Endothelial cell of umbilical vein (primary cell): ENCODE measurements at regions not wholly inside any gene's neighbourhood (a gene's known extent, or its start where the extent isn't known, plus 50 kb on each side); places are given as distances from the start of the nearest gene placed in this dataset.

Experiments
- BruUV-seq: library from RNA; stranded (reverse); fragments of 400-500 nt; replicated peaks from 2 replicates; lab custom pipeline; 2021; lab: Mats Ljungman, UMichigan
- CTCF ChIA-PET: fragments of 300-600, 350-600 bp; sonication (Branson Sonifier 250); formaldehyde crosslinking; loops from one replicate; lab custom pipeline; 2021; ENCODE audit warnings: antibody characterized with exemption, inconsistent platforms; lab: Charles Lee
- POLR2A ChIA-PET: fragments of 300-600, 350-600 bp; sonication (Branson Sonifier 250); formaldehyde crosslinking; loops from one replicate; lab custom pipeline; 2021; ENCODE audit warnings: antibody characterized with exemption, inconsistent platforms; lab: Charles Lee
- DNase-seq: peaks from one replicate; pipeline ENCODE4 v3.0.0-alpha.2; 2011; ENCODE audit warnings: low read depth, low spot score
- FAIRE-seq: peaks from 2 replicates; lab custom pipeline; 2011; peaks lifted over from hg19 to GRCh38; lab: Jason Lieb, UNC
- H2AFZ ChIP-seq: 2 replicates; pipeline ENCODE4 v1.6.0; 2012; ENCODE audit warnings: low read depth, low read length, control low read depth, inconsistent platforms
- H3K27ac ChIP-seq: 2 replicates; pipeline ENCODE4 v1.5.1; 2011; ENCODE audit warnings: low read depth, mild to moderate bottlenecking, control low read depth, low read length, moderate library complexity; ENCODE audit not compliant: insufficient read depth
- H3K27me3 ChIP-seq, 2 experiments: 2 replicates each; pipeline versions ENCODE4 v1.6.0 to v1.6.1; 2011; ENCODE audit warnings: low read length in 2 of 2, mixed read lengths in 1 of 2; ENCODE audit not compliant: control insufficient read depth in 2 of 2, insufficient read depth in 2 of 2
- H3K36me3 ChIP-seq, 2 experiments: 2 replicates in 1 of 2; 3 replicates in 1 of 2; pipeline ENCODE4 v1.5.1; 2011; ENCODE audit warnings: low read length in 2 of 2, mild to moderate bottlenecking in 1 of 2, moderate library complexity in 1 of 2; ENCODE audit not compliant: control insufficient read depth in 2 of 2, insufficient read depth in 2 of 2; ENCODE audit errors: extremely low read depth in 1 of 2
- H3K4me1 ChIP-seq: 3 replicates; pipeline ENCODE4 v1.5.1; 2011; ENCODE audit warnings: mild to moderate bottlenecking, low read length; ENCODE audit not compliant: control insufficient read depth, insufficient read depth; ENCODE audit errors: extremely low read depth
- H3K4me2 ChIP-seq: 2 replicates; pipeline ENCODE4 v1.6.1; 2011; ENCODE audit warnings: low read length, control low read depth, mixed read lengths; ENCODE audit not compliant: insufficient read depth
- H3K4me3 ChIP-seq, 3 experiments: fragments of 200-600 bp in 1 of 3; sonication (generic), shearing (Covaris generic) in 1 of 3; replicated peaks in 1 of 3; 2 replicates each; pipeline ENCODE4 v1.5.1; 2011 to 2016; ENCODE audit warnings: control low read depth in 3 of 3, low read length in 3 of 3, mild to moderate bottlenecking in 2 of 3, inconsistent platforms in 1 of 3, low read depth in 1 of 3, moderate library complexity in 1 of 3; ENCODE audit not compliant: insufficient read depth in 1 of 3
- H3K79me2 ChIP-seq: 2 replicates; pipeline ENCODE4 v1.6.0; 2012; ENCODE audit warnings: low read length, inconsistent platforms; ENCODE audit not compliant: control insufficient read depth, insufficient read depth
- H3K9ac ChIP-seq: replicated peaks from 2 replicates; pipeline ENCODE3; 2011; ENCODE audit warnings: low read length, control low read depth; ENCODE audit not compliant: insufficient read depth; ENCODE audit errors: extremely low read depth
- H3K9me1 ChIP-seq: replicated peaks from 3 replicates; pipeline ENCODE4 v1.6.0; 2011; ENCODE audit warnings: mild to moderate bottlenecking, low read length; ENCODE audit not compliant: control insufficient read depth, insufficient read depth; ENCODE audit errors: extremely low read depth
- H3K9me3 ChIP-seq: replicated peaks from 2 replicates; pipeline ENCODE4 v1.5.1; 2012; ENCODE audit warnings: low read length, inconsistent platforms; ENCODE audit not compliant: control insufficient read depth, insufficient read depth
- H4K20me1 ChIP-seq: replicated peaks from 2 replicates; pipeline ENCODE3; 2011; ENCODE audit warnings: mild to moderate bottlenecking, low read length; ENCODE audit not compliant: control insufficient read depth, insufficient read depth; ENCODE audit errors: extremely low read depth
- EZH2 ChIP-seq: IDR thresholded peaks from 2 replicates; pipeline ENCODE4 v1.6.1; 2012; ENCODE audit warnings: borderline replicate concordance, low read depth, mild to moderate bottlenecking, moderate library complexity, low read length, inconsistent platforms; ENCODE audit not compliant: severe bottlenecking
- FOS ChIP-seq: IDR thresholded peaks from 2 replicates; pipeline ENCODE4 v1.6.1; 2011; ENCODE audit warnings: mild to moderate bottlenecking, low read length, moderate library complexity, borderline replicate concordance; ENCODE audit not compliant: insufficient read depth
- GATA2 ChIP-seq: IDR thresholded peaks from 2 replicates; pipeline ENCODE4 v1.7.0; 2011; ENCODE audit warnings: low read depth, mild to moderate bottlenecking, moderate library complexity, mixed read lengths, low read length; ENCODE audit not compliant: insufficient read length, insufficient read depth
- JUN ChIP-seq: IDR thresholded peaks from 2 replicates; pipeline ENCODE4 v1.6.1; 2011; ENCODE audit warnings: borderline replicate concordance, low read depth; ENCODE audit not compliant: insufficient read length, insufficient read depth
- MAX ChIP-seq: IDR thresholded peaks from 2 replicates; pipeline ENCODE4 v1.6.1; 2011; ENCODE audit not compliant: insufficient read depth, insufficient read length
- MYC ChIP-seq: IDR thresholded peaks from one replicate; pipeline ENCODE4 v1.6.1; 2011; ENCODE audit warnings: mild to moderate bottlenecking, low read depth, low read length
- POLR2A ChIP-seq: IDR thresholded peaks from 2 replicates; pipeline ENCODE4 v1.6.1; 2012; ENCODE audit warnings: low read depth, mild to moderate bottlenecking, control low read depth, low read length
- POLR2AphosphoS5 ChIP-seq: IDR thresholded peaks from 2 replicates; pipeline ENCODE4 v1.6.1; 2012; ENCODE audit warnings: low read depth, mild to moderate bottlenecking, control low read depth, low read length, moderate library complexity; ENCODE audit not compliant: insufficient read depth
- dilution Hi-C: fragments of 300-500 bp; cut with MboI; formaldehyde crosslinking; loops from one replicate; pipeline ENCODE4 v1.15.0; 2019; ENCODE audit warnings: low sequenced_read_pairs; ENCODE audit not compliant: extremely low pct_ligation_motif_present
- intact Hi-C: fragments of 100-400 bp; cut with micrococcal nuclease; formaldehyde crosslinking; loops from one replicate; pipeline ENCODE4 v1.10.0; 2022
- TF ChIP-seq, protein P1 (sequence below), 2 donors: IDR thresholded peaks; 1 replicate in 1 of 2; 2 replicates in 1 of 2; pipeline ENCODE4 v1.5.1; 2011; ENCODE audit warnings: low read length in 2 of 2, mild to moderate bottlenecking in 2 of 2, moderate library complexity in 2 of 2, control low read depth in 1 of 2, inconsistent platforms in 1 of 2, low read depth in 1 of 2; ENCODE audit not compliant: insufficient read depth in 1 of 2; ENCODE audit errors: extremely low read depth in 1 of 2

- CTCF ChIA-PET = no interaction called here
- Histone ChIP-seq H3K4me2 (no peak overlapping the region), H3K9ac (no peak overlapping the region), H3K79me2 (no peaks in the 10 kb centered on the region), H3K27ac (no peak overlapping the region), H2AFZ (no peak overlapping the region), H3K4me1 (no peaks in the 10 kb centered on the region), H3K27me3 (no peaks in the 10 kb centered on the region), H3K9me3 (no peaks in the 10 kb centered on the region), H4K20me1 (no peaks in the 10 kb centered on the region), H3K4me3 (no peak overlapping the region), H3K9me1 (no peaks in the 10 kb centered on the region), H3K36me3 (no peaks in the 10 kb centered on the region)
- FAIRE-seq (no peak), DNase-seq (no peak)
- POLR2A ChIA-PET = no interaction called here
- intact Hi-C loops (no loop called here), dilution Hi-C loops (no loop called here)
- BruUV-seq = no TSS peak
- TF ChIP-seq MAX (no peak), GATA2 (no peak), POLR2A (no peak), POLR2AphosphoS5 (no peak), FOS (no peak), JUN (no peak), EZH2 (no peak), MYC (no peak)
- TF ChIP-seq, protein P1, sequence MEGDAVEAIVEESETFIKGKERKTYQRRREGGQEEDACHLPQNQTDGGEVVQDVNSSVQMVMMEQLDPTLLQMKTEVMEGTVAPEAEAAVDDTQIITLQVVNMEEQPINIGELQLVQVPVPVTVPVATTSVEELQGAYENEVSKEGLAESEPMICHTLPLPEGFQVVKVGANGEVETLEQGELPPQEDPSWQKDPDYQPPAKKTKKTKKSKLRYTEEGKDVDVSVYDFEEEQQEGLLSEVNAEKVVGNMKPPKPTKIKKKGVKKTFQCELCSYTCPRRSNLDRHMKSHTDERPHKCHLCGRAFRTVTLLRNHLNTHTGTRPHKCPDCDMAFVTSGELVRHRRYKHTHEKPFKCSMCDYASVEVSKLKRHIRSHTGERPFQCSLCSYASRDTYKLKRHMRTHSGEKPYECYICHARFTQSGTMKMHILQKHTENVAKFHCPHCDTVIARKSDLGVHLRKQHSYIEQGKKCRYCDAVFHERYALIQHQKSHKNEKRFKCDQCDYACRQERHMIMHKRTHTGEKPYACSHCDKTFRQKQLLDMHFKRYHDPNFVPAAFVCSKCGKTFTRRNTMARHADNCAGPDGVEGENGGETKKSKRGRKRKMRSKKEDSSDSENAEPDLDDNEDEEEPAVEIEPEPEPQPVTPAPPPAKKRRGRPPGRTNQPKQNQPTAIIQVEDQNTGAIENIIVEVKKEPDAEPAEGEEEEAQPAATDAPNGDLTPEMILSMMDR (IDR thresholded peaks at IDR 0.05; ENCODE audit: extremely low read depth in 1 of 2, insufficient read depth in 1 of 2, low read depth in 1 of 2, low read length in 2 of 2) = no peak
Measured at GRCh38 chr18:65322895-65323294, 427.9 kb upstream of the CDH7 start.
